Right lobe of liver (tissue), 6 donors: ENCODE measurements at regions not wholly inside any gene's neighbourhood (a gene's known extent, or its start where the extent isn't known, plus 50 kb on each side); places are given as distances from the start of the nearest gene placed in this dataset.
A peak's percentile ranks its signal among the peaks of the same experiment; 100 is the strongest.

Experiments
- ATAC-seq, 4 donors: fragments of 200-7000 bp; cut with Tn5 transposase; one replicate each; pipeline ENCODE4 v1.9.1; 2020; ENCODE audit warnings: mild to moderate bottlenecking in 4 of 4, moderate library complexity in 4 of 4
- DNase-seq, 3 donors: peaks; one replicate each; pipeline ENCODE4 v3.0.0-alpha.2; 2020
- H3K27ac ChIP-seq, 3 donors: fragments of 200-600 bp; one replicate each; pipeline ENCODE4 v1.8.0; 2022
- H3K27me3 ChIP-seq, 2 donors: fragments of 200-600 bp; one replicate each; pipeline ENCODE4 v1.8.0; 2022
- H3K36me3 ChIP-seq, 4 donors: fragments of 200-600 bp; sonication (generic) in 1 of 4; one replicate each; pipeline versions ENCODE4 v1.5.1 to v1.8.0; 2017 to 2022; ENCODE audit warnings: control low read depth in 1 of 4
- H3K4me1 ChIP-seq, 4 donors: fragments of 200-600 bp; sonication (generic) in 1 of 4; one replicate each; pipeline versions ENCODE4 v1.5.1 to v1.8.0; 2017 to 2022; ENCODE audit warnings: control low read depth in 1 of 4
- H3K4me3 ChIP-seq, 3 donors: fragments of 200-600 bp; one replicate each; pipeline ENCODE4 v1.8.0; 2022
- H3K9me3 ChIP-seq, 4 donors: fragments of 200-600 bp; sonication (generic) in 1 of 4; one replicate each; pipeline versions ENCODE4 v1.5.1 to v1.8.0; 2017 to 2022; ENCODE audit warnings: control low read depth in 1 of 4
- CTCF ChIP-seq, 4 donors: fragments of 200-600 bp in 3 of 4; fragments of 450-650 bp in 1 of 4; IDR thresholded peaks; one replicate each; pipeline versions ENCODE4 v1.5.1 to v1.8.0; 2016 to 2022; ENCODE audit warnings: antibody characterized with exemption in 4 of 4, mild to moderate bottlenecking in 2 of 4
- POLR2A ChIP-seq: fragments of 450-650 bp; IDR thresholded peaks from one replicate; pipeline ENCODE4 v1.6.1; 2017; ENCODE audit warnings: antibody characterized with exemption, mild to moderate bottlenecking
- WGBS: methylation state at CpG from one replicate; pipeline ENCODE4 v1.1.6; 2018; ENCODE audit warnings: low coverage, low lambda C conversion rate; ENCODE audit not compliant: insufficient coverage; ENCODE audit errors: missing lambda C conversion rate; 5-methylcytosine and 5-hydroxymethylcytosine counted together
- intact Hi-C, 2 donors: fragments of 100-400 bp; cut with DNase I; formaldehyde crosslinking; loops; one replicate each; pipeline versions ENCODE4 v1.11.2 to v1.14.1; 2022
- donor health status: DM: no; HTN: yes; CAD: no.
- donor health status: DM: no; HTN: no; CAD: no.
- donor health status: DM: no; HTN: no; CAD: no.
- donor health status: DM: no; HTN: yes; CAD: no.
- donor health status: DM: no; HTN: yes; CAD: no.

GRCh38 chr6:125519367-125519766 lies 217.6 kb upstream of the HDDC2 start:
- H3K9me3 ChIP-seq = no peaks in the 10 kb centered on the region
- intact Hi-C loops = no loop called here

GRCh38 chr6:125524356-125524755 lies 222.6 kb upstream of the HDDC2 start:
- Histone ChIP-seq H3K9me3 (no peaks in the 10 kb centered on the region), H3K27ac (no peak overlapping the region), H3K27me3 (no peaks in the 10 kb centered on the region), H3K4me1 (peaks cover 0 to 11% (median 4%) of the 10 kb centered on the region in 4 donors), H3K36me3 (no peaks in the 10 kb centered on the region), H3K4me3 (no peak overlapping the region)
- DNase-seq = no peak
- TF ChIP-seq POLR2A (no peak), CTCF (IDR thresholded peaks at IDR 0.05) (no peak)
- 33% methylated on average over 2 of the region's 2 CpGs for WGBS
- no peak for ATAC-seq
- intact Hi-C loops = no loop called here

More at GRCh38 chr6:125519367-125519766, 217.6 kb upstream of the HDDC2 start:
- no peak overlapping the region for H3K4me3 ChIP-seq
- DNase-seq = no peak
- no peaks in the 10 kb centered on the region for H3K36me3 ChIP-seq
- TF ChIP-seq POLR2A (no peak), CTCF (IDR thresholded peaks at IDR 0.05) (no peak)
- ATAC-seq = peak; percentile 17 to 82 (median 26)
- no peak overlapping the region for H3K27ac ChIP-seq
- peaks cover 0 to 9% (median 0%) of the 10 kb centered on the region in 4 donors for H3K4me1 ChIP-seq
- H3K27me3 ChIP-seq = no peaks in the 10 kb centered on the region

GRCh38 chr6:125526007-125526720 lies 223.3 kb upstream of the HEY2 start:
- peak in 1 of 3 donors; percentile 55 for DNase-seq
- peaks cover 0 to 10% (median 4%) of the 10 kb centered on the region in 4 donors for H3K4me1 ChIP-seq
- no peak overlapping the region for H3K4me3 ChIP-seq
- no peaks in the 10 kb centered on the region for H3K9me3 ChIP-seq
- TF ChIP-seq CTCF (IDR thresholded peaks at IDR 0.05) = no peak
- TF ChIP-seq POLR2A = no peak
- ATAC-seq = peak; percentile 98 to 99 (median 98)
- intact Hi-C loops = no loop called here
- no peaks in the 10 kb centered on the region for H3K36me3 ChIP-seq
- H3K27me3 ChIP-seq = no peaks in the 10 kb centered on the region
- H3K27ac ChIP-seq = no peak overlapping the region
- WGBS = 9% methylated on average over 1 of the region's 1 CpG

- H3K4me3 ChIP-seq = no peak overlapping the region
- H3K27me3 ChIP-seq = no peaks in the 10 kb centered on the region
- no peaks in the 10 kb centered on the region for H3K9me3 ChIP-seq
- TF ChIP-seq POLR2A (no peak), CTCF (IDR thresholded peaks at IDR 0.05) (no peak)
- ATAC-seq (no peak), DNase-seq (no peak)
- intact Hi-C loops = no loop called here
- WGBS = 64% methylated on average over 6 of the region's 6 CpGs
- H3K4me1 ChIP-seq = peaks cover 0 to 10% (median 4%) of the 10 kb centered on the region in 4 donors
- no peak overlapping the region for H3K27ac ChIP-seq
- no peaks in the 10 kb centered on the region for H3K36me3 ChIP-seq
Observed at GRCh38 chr6:125528621-125529041, 220.8 kb upstream of the HEY2 start.
